IMR-90 (cell line): ENCODE measurements at regions not wholly inside any gene's neighbourhood (a gene's known extent, or its start where the extent isn't known, plus 50 kb on each side); places are given as distances from the start of the nearest gene placed in this dataset.

ENCODE experiments used
- BHLHE40 ChIP-seq: fragments of 150-350 bp; IDR thresholded peaks from 2 replicates; pipeline ENCODE4 v1.6.1; 2016; ENCODE audit warnings: mild to moderate bottlenecking, low read depth, low read length
- CEBPB ChIP-seq: IDR thresholded peaks from 2 replicates; pipeline ENCODE4 v1.6.1; 2012; ENCODE audit warnings: low read depth, low read length, improper control_type of control experiment
- CTCF ChIP-seq: conservative IDR thresholded peaks from 2 replicates; pipeline ENCODE4 v1.5.1; 2012; ENCODE audit warnings: mild to moderate bottlenecking, low read depth, low read length, improper control_type of control experiment
- ELK1 ChIP-seq: fragments of 150-350 bp; IDR thresholded peaks from 2 replicates; pipeline ENCODE4 v1.6.1; 2016; ENCODE audit warnings: low read depth, mild to moderate bottlenecking, low read length, moderate library complexity, borderline replicate concordance
- FOS ChIP-seq: fragments of 150-350 bp; IDR thresholded peaks from 2 replicates; pipeline ENCODE4 v1.6.1; 2016; ENCODE audit warnings: low read depth, low read length
- MXI1 ChIP-seq: IDR thresholded peaks from 2 replicates; pipeline ENCODE4 v1.6.1; 2012; ENCODE audit warnings: low read depth, mild to moderate bottlenecking, low read length, moderate library complexity, borderline replicate concordance
- POLR2A ChIP-seq: IDR thresholded peaks from 2 replicates; pipeline ENCODE4 v1.6.1; 2012; ENCODE audit warnings: mild to moderate bottlenecking, low read depth, low read length
- RAD21 ChIP-seq: IDR thresholded peaks from 2 replicates; pipeline ENCODE4 v1.6.1; 2012; ENCODE audit warnings: low read length, improper control_type of control experiment
- RCOR1 ChIP-seq: IDR thresholded peaks from 2 replicates; pipeline ENCODE4 v1.6.1; 2012; ENCODE audit warnings: mild to moderate bottlenecking, low read length, improper control_type of control experiment; ENCODE audit not compliant: insufficient replicate concordance
- RFX5 ChIP-seq: IDR thresholded peaks from 2 replicates; pipeline ENCODE4 v1.8.0; 2012; ENCODE audit warnings: low read depth, mild to moderate bottlenecking, low read length, moderate library complexity
- SMC3 ChIP-seq: fragments of 150-350 bp; IDR thresholded peaks from 2 replicates; pipeline ENCODE4 v1.6.1; 2016; ENCODE audit warnings: low read depth, mild to moderate bottlenecking, antibody characterized with exemption, low read length, moderate library complexity
- USF2 ChIP-seq: fragments of 150-350 bp; IDR thresholded peaks from 2 replicates; pipeline ENCODE4 v1.6.1; 2017; ENCODE audit warnings: mild to moderate bottlenecking, antibody characterized with exemption, low read length, low read depth

- TF ChIP-seq CTCF = no peak
- TF ChIP-seq USF2 = no peak
- TF ChIP-seq POLR2A = no peak
- no peak for TF ChIP-seq MXI1
- no peak for TF ChIP-seq FOS
- no peak for TF ChIP-seq ELK1
- TF ChIP-seq BHLHE40 = no peak
- no peak for TF ChIP-seq CEBPB
- TF ChIP-seq RAD21 = no peak
- no peak for TF ChIP-seq SMC3
- TF ChIP-seq RFX5 = no peak
- TF ChIP-seq RCOR1 = no peak
These were observed 181.8 kb upstream of the STS start for GRCh38 chrX:6965729-6966128.
